ENCODE measurements at regions not wholly inside any gene's neighbourhood (a gene's known extent, or its start where the extent isn't known, plus 50 kb on each side); places are given as distances from the start of the nearest gene placed in this dataset.

- H3K27me3 ChIP-seq (ENCODE audit: control insufficient read depth, insufficient read depth, low read length), result no peaks in the 10 kb centered on the region
- TF ChIP-seq, protein P1, sequence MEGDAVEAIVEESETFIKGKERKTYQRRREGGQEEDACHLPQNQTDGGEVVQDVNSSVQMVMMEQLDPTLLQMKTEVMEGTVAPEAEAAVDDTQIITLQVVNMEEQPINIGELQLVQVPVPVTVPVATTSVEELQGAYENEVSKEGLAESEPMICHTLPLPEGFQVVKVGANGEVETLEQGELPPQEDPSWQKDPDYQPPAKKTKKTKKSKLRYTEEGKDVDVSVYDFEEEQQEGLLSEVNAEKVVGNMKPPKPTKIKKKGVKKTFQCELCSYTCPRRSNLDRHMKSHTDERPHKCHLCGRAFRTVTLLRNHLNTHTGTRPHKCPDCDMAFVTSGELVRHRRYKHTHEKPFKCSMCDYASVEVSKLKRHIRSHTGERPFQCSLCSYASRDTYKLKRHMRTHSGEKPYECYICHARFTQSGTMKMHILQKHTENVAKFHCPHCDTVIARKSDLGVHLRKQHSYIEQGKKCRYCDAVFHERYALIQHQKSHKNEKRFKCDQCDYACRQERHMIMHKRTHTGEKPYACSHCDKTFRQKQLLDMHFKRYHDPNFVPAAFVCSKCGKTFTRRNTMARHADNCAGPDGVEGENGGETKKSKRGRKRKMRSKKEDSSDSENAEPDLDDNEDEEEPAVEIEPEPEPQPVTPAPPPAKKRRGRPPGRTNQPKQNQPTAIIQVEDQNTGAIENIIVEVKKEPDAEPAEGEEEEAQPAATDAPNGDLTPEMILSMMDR (IDR thresholded peaks at IDR 0.05; ENCODE audit: insufficient read depth, low read length, poor library complexity, severe bottlenecking), result no peak
- DNase-seq (ENCODE audit: low read depth), result no peak
- no peak overlapping the region for H3K4me3 ChIP-seq (ENCODE audit: low read depth, low read length)
- H3K36me3 ChIP-seq (ENCODE audit: control insufficient read depth, insufficient read depth, low read length), result no peaks in the 10 kb centered on the region
Measured at GRCh38 chr18:61756244-61756643, 136.6 kb downstream of the RNF152 start.

DNA sequence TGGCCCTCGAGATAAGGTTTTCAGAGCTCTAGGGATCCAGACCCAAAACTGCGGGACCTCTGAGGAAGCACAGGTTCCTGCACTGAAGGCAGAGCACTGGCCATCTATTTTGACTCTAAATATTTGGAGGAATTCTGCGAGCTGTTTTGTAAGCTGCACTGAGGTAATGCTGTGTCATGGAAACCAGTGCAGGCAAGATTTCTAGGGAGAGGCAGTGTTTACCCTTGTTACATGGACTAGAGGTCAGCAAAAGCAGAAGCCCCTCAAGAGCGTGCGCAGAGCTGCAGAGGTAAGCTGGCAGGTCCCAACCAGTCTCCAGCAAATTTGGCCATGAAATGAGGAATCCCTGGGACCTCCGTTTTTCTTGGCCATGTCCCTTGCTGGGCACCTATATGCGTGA lies 137.3 kb downstream of the RNF152 start:
- no peak for DNase-seq (ENCODE audit: low read depth)
- H3K36me3 ChIP-seq (ENCODE audit: control insufficient read depth, insufficient read depth, low read length), result no peaks in the 10 kb centered on the region
- H3K4me3 ChIP-seq (ENCODE audit: low read depth, low read length), result no peak overlapping the region
- TF ChIP-seq, protein P1 (IDR thresholded peaks at IDR 0.05; ENCODE audit: insufficient read depth, low read length, poor library complexity, severe bottlenecking), result no peak
- H3K27me3 ChIP-seq (ENCODE audit: control insufficient read depth, insufficient read depth, low read length), result no peaks in the 10 kb centered on the region

DNA sequence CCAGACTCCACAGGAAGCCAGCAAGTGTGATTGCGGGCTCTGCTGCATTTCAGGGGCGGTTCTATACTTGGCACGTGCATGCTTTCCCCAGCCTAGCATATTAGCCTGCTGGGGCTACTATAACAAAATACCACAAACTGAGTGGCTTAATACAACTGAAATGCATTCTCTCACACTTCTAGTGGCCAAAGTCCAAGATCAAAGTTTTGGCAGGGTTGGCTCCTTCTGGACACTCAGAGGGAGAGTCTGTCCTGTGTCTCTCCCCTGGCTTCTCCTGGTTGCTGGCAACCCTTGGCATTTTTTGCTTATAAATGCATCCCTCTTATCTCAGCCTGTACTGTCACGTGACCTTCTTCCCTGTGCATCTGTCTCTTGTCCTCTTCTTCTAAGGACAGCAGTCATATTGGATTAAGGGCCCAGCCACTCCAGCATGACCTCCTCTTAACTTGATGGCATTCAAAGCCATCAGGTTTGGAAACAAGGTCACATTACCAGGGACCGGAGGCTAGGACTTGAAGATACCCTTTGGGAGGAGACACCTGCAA lies 138.7 kb downstream of the RNF152 start:
- TF ChIP-seq, protein P1 (IDR thresholded peaks at IDR 0.05; ENCODE audit: insufficient read depth, low read length, poor library complexity, severe bottlenecking), result no peak
- Histone ChIP-seq H3K4me3 (ENCODE audit: low read depth, low read length) (no peak overlapping the region), H3K36me3 (ENCODE audit: control insufficient read depth, insufficient read depth, low read length) (no peaks in the 10 kb centered on the region), H3K27me3 (ENCODE audit: control insufficient read depth, insufficient read depth, low read length) (no peaks in the 10 kb centered on the region)
- DNase-seq (ENCODE audit: low read depth), result no peak

- Histone ChIP-seq H3K27me3 (ENCODE audit: control insufficient read depth, insufficient read depth, low read length) (no peaks in the 10 kb centered on the region), H3K4me3 (ENCODE audit: low read depth, low read length) (no peak overlapping the region), H3K36me3 (ENCODE audit: control insufficient read depth, insufficient read depth, low read length) (no peaks in the 10 kb centered on the region)
- DNase-seq (ENCODE audit: low read depth), result no peak
- TF ChIP-seq, protein P1 (IDR thresholded peaks at IDR 0.05; ENCODE audit: insufficient read depth, low read length, poor library complexity, severe bottlenecking), result no peak
Measured at GRCh38 chr18:61753373-61753772, 139.4 kb downstream of the RNF152 start.

DNA sequence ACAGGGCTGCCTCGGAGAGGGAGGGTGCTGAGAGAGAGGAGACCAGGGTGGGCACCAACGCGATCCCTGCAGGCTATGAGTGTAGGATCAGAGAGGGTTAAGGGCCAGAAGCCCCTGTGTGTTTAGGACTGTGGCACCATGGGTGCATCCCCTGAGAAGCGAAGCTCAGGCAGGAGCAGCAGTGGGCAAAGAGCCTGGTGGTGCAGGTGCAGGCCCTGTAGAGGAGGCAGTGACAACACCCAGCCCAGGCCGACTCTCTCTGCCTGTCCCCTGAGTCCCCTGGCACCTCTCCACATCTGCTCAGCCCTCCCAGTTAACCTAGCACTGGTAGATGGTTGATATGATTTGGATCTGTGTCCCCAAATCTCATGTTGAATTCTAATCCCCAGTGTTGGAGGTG lies 139.8 kb downstream of the RNF152 start:
- TF ChIP-seq, protein P1 (IDR thresholded peaks at IDR 0.05; ENCODE audit: insufficient read depth, low read length, poor library complexity, severe bottlenecking), result no peak
- Histone ChIP-seq H3K36me3 (ENCODE audit: control insufficient read depth, insufficient read depth, low read length) (no peaks in the 10 kb centered on the region), H3K27me3 (ENCODE audit: control insufficient read depth, insufficient read depth, low read length) (no peaks in the 10 kb centered on the region), H3K4me3 (ENCODE audit: low read depth, low read length) (no peak overlapping the region)
- no peak for DNase-seq (ENCODE audit: low read depth)

Measured in kidney epithelial cell (primary cell).